Mesenchymal stem cell (in vitro differentiated cells and primary cell): ENCODE measurements at regions not wholly inside any gene's neighbourhood (a gene's known extent, or its start where the extent isn't known, plus 50 kb on each side); places are given as distances from the start of the nearest gene placed in this dataset.

Source experiments
- DNase-seq: peaks from one replicate; pipeline ENCODE4 v3.0.0-alpha.2; 2013
- H2AFZ ChIP-seq: one replicate; pipeline ENCODE4 v1.6.1; 2013; ENCODE audit warnings: low read depth, mild to moderate bottlenecking, control low read depth, inconsistent platforms, low read length, moderate library complexity
- H2AK5ac ChIP-seq: 2 replicates; pipeline ENCODE4 v1.6.1; 2013; ENCODE audit warnings: low read length, moderate library complexity, mild to moderate bottlenecking, inconsistent platforms; ENCODE audit not compliant: severe bottlenecking
- H2BK120ac ChIP-seq: one replicate; pipeline ENCODE4 v1.6.1; 2013; ENCODE audit warnings: low read depth, mild to moderate bottlenecking, inconsistent platforms, low read length, moderate library complexity
- H2BK12ac ChIP-seq, 2 experiments: one replicate each; pipeline ENCODE4 v1.6.1; 2013; ENCODE audit warnings: inconsistent platforms in 2 of 2, low read length in 2 of 2, mild to moderate bottlenecking in 2 of 2, moderate library complexity in 2 of 2, control low read depth in 1 of 2
- H2BK15ac ChIP-seq: one replicate; pipeline ENCODE4 v1.6.1; 2013; ENCODE audit warnings: mild to moderate bottlenecking, low read depth, inconsistent platforms; ENCODE audit not compliant: poor library complexity, severe bottlenecking
- H2BK5ac ChIP-seq: 2 replicates; pipeline ENCODE4 v1.6.1; 2013; ENCODE audit warnings: low read depth, mild to moderate bottlenecking, low read length, control low read depth, inconsistent platforms; ENCODE audit not compliant: poor library complexity, severe bottlenecking
- H3K14ac ChIP-seq, 2 experiments: one replicate each; pipeline ENCODE4 v1.6.1; 2013; ENCODE audit warnings: inconsistent platforms in 2 of 2, low read length in 2 of 2, control low read depth in 1 of 2, mild to moderate bottlenecking in 1 of 2, moderate library complexity in 1 of 2
- H3K18ac ChIP-seq, 2 experiments: one replicate each; pipeline ENCODE4 v1.6.1; 2013; ENCODE audit warnings: inconsistent platforms in 2 of 2, low read length in 2 of 2, control low read depth in 1 of 2, low read depth in 1 of 2, mild to moderate bottlenecking in 1 of 2
- H3K23ac ChIP-seq, 2 experiments: one replicate each; pipeline ENCODE4 v1.6.1; 2013; ENCODE audit warnings: inconsistent platforms in 2 of 2, low read length in 2 of 2, mild to moderate bottlenecking in 2 of 2, moderate library complexity in 2 of 2, control low read depth in 1 of 2
- H3K27ac ChIP-seq: 2 replicates; pipeline ENCODE4 v1.5.1; 2013; ENCODE audit warnings: mild to moderate bottlenecking, moderate library complexity, low read length, control low read depth, inconsistent platforms; ENCODE audit not compliant: poor library complexity, severe bottlenecking
- H3K27me3 ChIP-seq, 2 experiments: 2 replicates each; pipeline versions ENCODE4 v1.6.1 to v1.7.0; 2013; ENCODE audit warnings: low read length in 2 of 2, mild to moderate bottlenecking in 2 of 2, moderate library complexity in 2 of 2, control low read depth in 1 of 2, inconsistent platforms in 1 of 2; ENCODE audit not compliant: control insufficient read depth in 1 of 2, insufficient read depth in 1 of 2
- H3K36me3 ChIP-seq, 2 experiments: 2 replicates each; pipeline versions ENCODE4 v1.6.1 to v1.7.0; 2013; ENCODE audit warnings: low read length in 2 of 2, control low read depth in 1 of 2, inconsistent platforms in 1 of 2, low read depth in 1 of 2, mild to moderate bottlenecking in 1 of 2; ENCODE audit not compliant: insufficient read depth in 2 of 2, control insufficient read depth in 1 of 2
- H3K4ac ChIP-seq, 2 experiments: one replicate each; pipeline ENCODE4 v1.6.1; 2013; ENCODE audit warnings: inconsistent platforms in 2 of 2, low read length in 2 of 2, mild to moderate bottlenecking in 2 of 2, moderate library complexity in 2 of 2, control low read depth in 1 of 2, low read depth in 1 of 2
- H3K4me1 ChIP-seq: 2 replicates; pipeline ENCODE4 v1.6.1; 2013; ENCODE audit warnings: low read depth, low read length, control low read depth; ENCODE audit not compliant: control insufficient read depth, insufficient read depth
- H3K4me2 ChIP-seq: 2 replicates; pipeline ENCODE4 v1.6.1; 2013; ENCODE audit warnings: low read length, mild to moderate bottlenecking, inconsistent platforms; ENCODE audit not compliant: poor library complexity, severe bottlenecking
- H3K4me3 ChIP-seq, 2 experiments: 2 replicates each; pipeline versions ENCODE4 v1.5.1 to v1.7.0; 2013; ENCODE audit warnings: low read length in 2 of 2, mild to moderate bottlenecking in 2 of 2, control low read depth in 1 of 2, low read depth in 1 of 2; ENCODE audit not compliant: insufficient read depth in 1 of 2
- H3K79me1 ChIP-seq: replicated peaks from 2 replicates; pipeline ENCODE4 v1.6.1; 2013; ENCODE audit warnings: mild to moderate bottlenecking, control low read depth, low read length, inconsistent platforms; ENCODE audit not compliant: poor library complexity, severe bottlenecking
- H3K9ac ChIP-seq: 2 replicates; pipeline ENCODE4 v1.7.0; 2013; ENCODE audit warnings: mild to moderate bottlenecking, low read length, moderate library complexity
- H3K9me3 ChIP-seq: 2 replicates; pipeline ENCODE4 v1.7.0; 2013; ENCODE audit warnings: mild to moderate bottlenecking, low read length; ENCODE audit not compliant: control insufficient read depth
- H4K8ac ChIP-seq: one replicate; pipeline ENCODE4 v1.6.1; 2013; ENCODE audit warnings: inconsistent platforms, mild to moderate bottlenecking, low read length, moderate library complexity
- H4K91ac ChIP-seq: one replicate; pipeline ENCODE4 v1.6.1; 2013; ENCODE audit warnings: mild to moderate bottlenecking, low read length, inconsistent platforms
- WGBS: methylation state at CpG from one replicate; pipeline ENCODE4 v1.1.7; 2013; ENCODE audit warnings: mixed read lengths; 5-methylcytosine and 5-hydroxymethylcytosine counted together

DNA sequence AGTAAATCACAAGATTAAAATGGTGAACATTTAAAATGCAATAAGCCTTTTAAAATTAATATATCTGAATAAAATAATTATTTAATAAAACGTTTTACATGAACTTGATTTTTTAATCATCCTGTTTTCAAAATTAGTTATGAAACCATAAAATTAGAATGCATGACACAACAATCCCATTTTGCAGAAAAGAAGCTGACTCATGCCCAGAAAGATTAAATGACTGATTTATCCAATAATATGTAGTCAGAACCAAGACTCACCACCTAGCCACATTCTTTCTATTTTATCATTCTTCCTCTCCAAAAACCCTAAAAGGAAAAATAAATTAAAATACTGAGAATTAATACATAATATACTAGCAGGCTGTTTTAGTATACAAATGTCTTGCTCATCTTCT is 83.0 kb upstream of the LGR5 start:
- 0% methylated on average over 1 of the region's 1 CpG for WGBS
- Histone ChIP-seq H4K91ac (no peak overlapping the region), H3K14ac (no peak overlapping the region), H3K4me2 (no peak overlapping the region), H4K8ac (no peak overlapping the region), H3K4ac (no peak overlapping the region), H2AFZ (no peak overlapping the region), H3K79me1 (no peaks in the 10 kb centered on the region), H2BK120ac (no peak overlapping the region), H3K4me3 (no peak overlapping the region), H3K9me3 (peaks cover 21% of the 10 kb centered on the region), H3K27me3 (no peaks in the 10 kb centered on the region), H3K4me1 (no peaks in the 10 kb centered on the region), H3K27ac (no peak overlapping the region), H3K23ac (no peak overlapping the region), H2BK5ac (no peak overlapping the region), H2BK12ac (no peak overlapping the region), H3K36me3 (no peaks in the 10 kb centered on the region), H3K18ac (no peak overlapping the region), H3K9ac (no peak overlapping the region), H2AK5ac (no peak overlapping the region), H2BK15ac (no peak overlapping the region)
- DNase-seq: no peak

DNA sequence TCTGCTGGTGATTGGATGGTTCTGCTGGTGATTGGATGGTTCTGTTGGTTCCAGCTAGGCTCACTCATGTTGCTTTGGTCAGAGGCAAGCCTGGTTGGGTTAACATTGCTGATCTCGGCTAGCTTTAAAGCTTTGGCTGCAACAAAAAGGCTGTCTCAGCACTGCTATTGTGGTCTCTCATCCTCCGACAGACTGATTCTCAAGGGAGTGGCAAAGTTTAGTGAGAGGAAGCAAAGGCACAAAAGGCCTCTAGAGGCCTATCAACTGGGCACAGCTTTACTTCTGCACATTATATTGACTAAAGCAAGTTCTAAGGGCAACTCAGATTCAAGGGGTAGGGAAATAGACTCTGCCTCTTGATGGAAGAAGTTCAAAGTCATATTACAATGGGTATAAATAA is 84.7 kb upstream of the LGR5 start:
- no peak overlapping the region for H3K27ac ChIP-seq
- H4K8ac ChIP-seq: no peak overlapping the region
- H2AFZ ChIP-seq: no peak overlapping the region
- no peak overlapping the region for H3K18ac ChIP-seq
- no peaks in the 10 kb centered on the region for H3K4me1 ChIP-seq
- H3K23ac ChIP-seq: no peak overlapping the region
- peaks cover 14% of the 10 kb centered on the region for H3K9me3 ChIP-seq
- no peak overlapping the region for H2BK120ac ChIP-seq
- no peaks in the 10 kb centered on the region for H3K27me3 ChIP-seq
- H3K14ac ChIP-seq: no peak overlapping the region
- DNase-seq: no peak
- no peaks in the 10 kb centered on the region for H3K36me3 ChIP-seq
- no peaks in the 10 kb centered on the region for H3K79me1 ChIP-seq
- H3K9ac ChIP-seq: no peak overlapping the region
- H2AK5ac ChIP-seq: no peak overlapping the region
- H4K91ac ChIP-seq: no peak overlapping the region
- no peak overlapping the region for H3K4me3 ChIP-seq
- no peak overlapping the region for H2BK5ac ChIP-seq
- WGBS: 71% methylated on average over 2 of the region's 2 CpGs
- H2BK15ac ChIP-seq: no peak overlapping the region
- no peak overlapping the region for H3K4ac ChIP-seq
- no peak overlapping the region for H3K4me2 ChIP-seq
- H2BK12ac ChIP-seq: no peak overlapping the region

- Histone ChIP-seq H2BK5ac (no peak overlapping the region), H3K36me3 (no peaks in the 10 kb centered on the region), H2BK12ac (no peak overlapping the region), H3K4me2 (no peak overlapping the region), H3K18ac (no peak overlapping the region), H4K91ac (no peak overlapping the region), H3K9me3 (peaks cover 8% of the 10 kb centered on the region), H2AFZ (no peak overlapping the region), H3K4ac (no peak overlapping the region), H3K27ac (no peak overlapping the region), H2AK5ac (no peak overlapping the region), H3K79me1 (no peaks in the 10 kb centered on the region), H4K8ac (no peak overlapping the region), H2BK15ac (no peak overlapping the region), H3K14ac (no peak overlapping the region), H2BK120ac (no peak overlapping the region), H3K4me3 (no peak overlapping the region), H3K4me1 (no peaks in the 10 kb centered on the region), H3K27me3 (no peaks in the 10 kb centered on the region), H3K9ac (no peak overlapping the region), H3K23ac (no peak overlapping the region)
- no CpG with 5 or more reads among the region's 2 CpGs for WGBS
- DNase-seq: no peak
These were observed 86.0 kb upstream of the LGR5 start for GRCh38 chr12:71353607-71354006.

DNA sequence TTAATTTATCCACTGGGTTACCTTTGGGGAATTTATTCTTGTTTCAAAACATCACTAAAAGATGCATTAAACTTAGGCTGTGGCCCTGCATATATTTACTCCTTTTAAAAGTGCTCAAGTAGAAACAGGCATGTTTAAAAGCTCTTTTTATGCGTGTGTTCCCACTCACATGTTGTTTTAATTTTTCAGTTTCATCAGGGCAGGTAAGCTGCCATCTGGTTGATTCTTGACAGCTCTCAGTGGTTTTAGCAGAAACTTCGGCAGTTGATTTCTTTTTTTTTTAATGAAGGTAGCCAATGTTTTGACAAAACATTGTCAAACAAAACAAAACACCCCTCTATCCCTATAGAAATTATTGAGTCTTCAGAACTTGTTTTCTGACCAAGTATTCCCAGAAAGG is 89.6 kb upstream of the LGR5 start:
- Histone ChIP-seq H3K4me2 (no peak overlapping the region), H3K4me1 (no peaks in the 10 kb centered on the region), H3K79me1 (no peaks in the 10 kb centered on the region), H3K27ac (no peak overlapping the region), H2BK12ac (no peak overlapping the region), H3K23ac (no peak overlapping the region), H3K18ac (no peak overlapping the region), H2BK5ac (no peak overlapping the region), H3K9ac (no peak overlapping the region), H3K14ac (no peak overlapping the region), H3K9me3 (no peaks in the 10 kb centered on the region), H3K4ac (no peak overlapping the region), H3K27me3 (no peaks in the 10 kb centered on the region), H2AFZ (no peak overlapping the region), H4K91ac (no peak overlapping the region), H4K8ac (no peak overlapping the region), H2BK15ac (no peak overlapping the region), H2BK120ac (no peak overlapping the region), H3K36me3 (no peaks in the 10 kb centered on the region), H3K4me3 (no peak overlapping the region), H2AK5ac (no peak overlapping the region)
- DNase-seq: no peak
- WGBS: 95% methylated on average over 2 of the region's 2 CpGs
